OCI-LY7 (cell line): ENCODE measurements at regions not wholly inside any gene's neighbourhood (a gene's known extent, or its start where the extent isn't known, plus 50 kb on each side); places are given as distances from the start of the nearest gene placed in this dataset.

Source experiments
- CTCF ChIP-seq: fragments of 200-600 bp; sonication (generic); conservative IDR thresholded peaks from 2 replicates; pipeline ENCODE4 v1.5.1; 2014; ENCODE audit warnings: mild to moderate bottlenecking, antibody characterized with exemption, low read length, moderate library complexity, mixed read lengths
- EZH2phosphoT487 ChIP-seq: fragments of 200-600 bp; sonication (generic); IDR thresholded peaks from 2 replicates; pipeline ENCODE4 v1.6.1; 2018; ENCODE audit warnings: low read depth, borderline replicate concordance, mild to moderate bottlenecking, mixed run types, antibody characterized with exemption, low read length, moderate library complexity, mixed read lengths

- TF ChIP-seq CTCF (no peak), EZH2phosphoT487 (no peak)
Measured at GRCh38 chr5:121795511-121795910, 56.2 kb upstream of the FTMT start.
